HEK293 (cell line): ENCODE measurements at regions not wholly inside any gene's neighbourhood (a gene's known extent, or its start where the extent isn't known, plus 50 kb on each side); places are given as distances from the start of the nearest gene placed in this dataset.

ENCODE experiments used
- CTCF ChIA-PET: fragments of 350-600 bp; formaldehyde crosslinking; extraction: SDS; loops from one replicate; lab custom pipeline; 2021; ENCODE audit warnings: antibody characterized with exemption; lab: Yijun Ruan, JAX
- POLR2A ChIA-PET: fragments of 300-600 bp; formaldehyde crosslinking; extraction: SDS; loops from one replicate; lab custom pipeline; 2020; ENCODE audit warnings: antibody characterized with exemption, inconsistent platforms; lab: Yijun Ruan, JAX
- H3K27ac ChIP-seq: fragments of 200-500 bp; sonication (Bioruptor generic); 2 replicates; pipeline ENCODE4 v1.5.1; 2014; ENCODE audit warnings: low read depth, low read length, control low read depth, inconsistent platforms; ENCODE audit errors: extremely low read depth
- H3K36me3 ChIP-seq, 2 experiments: fragments of 200-500 bp in 1 of 2; sonication (Bioruptor generic) in 1 of 2; 1 replicate in 1 of 2; 2 replicates in 1 of 2; pipeline ENCODE4 v1.5.1; 2014 to 2017; ENCODE audit warnings: inconsistent platforms in 2 of 2, low read length in 2 of 2; ENCODE audit not compliant: control insufficient read depth in 2 of 2, insufficient read depth in 1 of 2
- H3K4me1 ChIP-seq: fragments of 200-500 bp; sonication (Bioruptor generic); 2 replicates; pipeline ENCODE4 v1.5.1; 2014; ENCODE audit warnings: mild to moderate bottlenecking, low read length, inconsistent platforms; ENCODE audit not compliant: control insufficient read depth, insufficient read depth
- H3K4me3 ChIP-seq: 2 replicates; pipeline ENCODE4 v1.5.1; 2011; ENCODE audit warnings: low read depth, mild to moderate bottlenecking, control low read depth, low read length, moderate library complexity
- H3K9me3 ChIP-seq: fragments of 200-500 bp; sonication (Bioruptor generic); 2 replicates; pipeline ENCODE4 v1.5.1; 2014; ENCODE audit warnings: low read depth, low read length, inconsistent platforms; ENCODE audit not compliant: control insufficient read depth, insufficient read depth
- HOXD13 ChIP-seq: sonication (generic); formaldehyde crosslinking; IDR thresholded peaks from 2 replicates; pipeline ENCODE4 v1.8.0; 2022; ENCODE audit warnings: missing genetic modification reagents, borderline replicate concordance
- PATZ1 ChIP-seq: fragments of 450-650 bp; formaldehyde crosslinking; IDR thresholded peaks from 2 replicates; pipeline ENCODE4 v1.5.1; 2016; ENCODE audit warnings: missing biosample characterization, missing genetic modification characterization
- PBX3 ChIP-seq: sonication (generic); formaldehyde crosslinking; IDR thresholded peaks from 2 replicates; pipeline ENCODE4 v1.8.1; 2022; ENCODE audit warnings: mild to moderate bottlenecking, moderate library complexity, missing genetic modification reagents
- PRDM2 ChIP-seq: fragments of 450-650 bp; formaldehyde crosslinking; IDR thresholded peaks from 2 replicates; pipeline ENCODE4 v1.5.1; 2016; ENCODE audit warnings: missing biosample characterization, missing genetic modification characterization, borderline replicate concordance
- ZNF175 ChIP-seq: fragments of 450-650 bp; formaldehyde crosslinking; IDR thresholded peaks from 2 replicates; pipeline ENCODE4 v1.5.1; 2016; ENCODE audit warnings: missing biosample characterization, missing genetic modification characterization
- ZNF18 ChIP-seq: fragments of 450-650 bp; formaldehyde crosslinking; IDR thresholded peaks from 2 replicates; pipeline ENCODE4 v1.5.1; 2016; ENCODE audit warnings: missing biosample characterization, missing genetic modification characterization
- ZNF404 ChIP-seq: fragments of 450-650 bp; formaldehyde crosslinking; IDR thresholded peaks from 2 replicates; pipeline ENCODE4 v1.5.1; 2017; ENCODE audit warnings: missing biosample characterization, missing genetic modification characterization
- ZNF426 ChIP-seq: fragments of 450-650 bp; formaldehyde crosslinking; IDR thresholded peaks from 2 replicates; pipeline ENCODE4 v1.5.1; 2017; ENCODE audit warnings: missing biosample characterization, missing genetic modification characterization, mild to moderate bottlenecking, inconsistent platforms, moderate library complexity
- ZNF449 ChIP-seq: fragments of 450-650 bp; formaldehyde crosslinking; IDR thresholded peaks from 2 replicates; pipeline ENCODE4 v1.5.1; 2017; ENCODE audit warnings: missing biosample characterization, mild to moderate bottlenecking, missing genetic modification characterization, moderate library complexity
- ZNF571 ChIP-seq: fragments of 450-650 bp; formaldehyde crosslinking; IDR thresholded peaks from 2 replicates; pipeline ENCODE4 v1.5.0; 2017; ENCODE audit warnings: missing biosample characterization, missing genetic modification characterization
- ZNF585B ChIP-seq: fragments of 450-650 bp; formaldehyde crosslinking; IDR thresholded peaks from 2 replicates; pipeline ENCODE4 v1.5.1; 2016; ENCODE audit warnings: missing biosample characterization, missing genetic modification characterization
- ZNF768 ChIP-seq: fragments of 450-650 bp; formaldehyde crosslinking; IDR thresholded peaks from 2 replicates; pipeline ENCODE4 v1.5.1; 2018; ENCODE audit warnings: missing biosample characterization, mild to moderate bottlenecking, missing genetic modification characterization
- ZNF837 ChIP-seq: fragments of 450-650 bp; formaldehyde crosslinking; IDR thresholded peaks from 2 replicates; pipeline ENCODE4 v1.5.1; 2016; ENCODE audit warnings: missing biosample characterization, missing genetic modification characterization
- ZSCAN4 ChIP-seq: fragments of 450-650 bp; formaldehyde crosslinking; IDR thresholded peaks from 2 replicates; pipeline ENCODE4 v1.5.1; 2017; ENCODE audit warnings: missing biosample characterization, missing genetic modification characterization

- Histone ChIP-seq H3K9me3 (no peaks in the 10 kb centered on the region), H3K27ac (no peak overlapping the region), H3K36me3 (no peaks in the 10 kb centered on the region), H3K4me1 (no peaks in the 10 kb centered on the region), H3K4me3 (no peak overlapping the region)
- CTCF ChIA-PET, result no interaction called here
- no peak for TF ChIP-seq ZNF175 (tag by site-specific recombination)
- TF ChIP-seq ZNF585B (tag by site-specific recombination), result no peak
- TF ChIP-seq ZNF404 (tag by site-specific recombination), result no peak
- no peak for TF ChIP-seq HOXD13 (CRISPR knock-in tag)
- no peak for TF ChIP-seq ZNF426 (tag by site-specific recombination)
- TF ChIP-seq PBX3 (CRISPR knock-in tag), result no peak
- no peak for TF ChIP-seq ZNF571 (tag by site-specific recombination)
- no peak for TF ChIP-seq ZNF768 (tag by site-specific recombination)
- no peak for TF ChIP-seq PRDM2 (tag by site-specific recombination)
- no peak for TF ChIP-seq ZNF18 (tag by site-specific recombination)
- TF ChIP-seq ZSCAN4 (tag by site-specific recombination), result no peak
- TF ChIP-seq ZNF837 (tag by site-specific recombination), result no peak
- no peak for TF ChIP-seq ZNF449 (tag by site-specific recombination)
- no peak for TF ChIP-seq PATZ1 (tag by site-specific recombination)
- POLR2A ChIA-PET, result no interaction called here
These were observed 351.9 kb downstream of the CXCL12 start for GRCh38 chr10:44033008-44033407.
